ENCODE measurements at regions not wholly inside any gene's neighbourhood (a gene's known extent, or its start where the extent isn't known, plus 50 kb on each side); places are given as distances from the start of the nearest gene placed in this dataset.

DNA sequence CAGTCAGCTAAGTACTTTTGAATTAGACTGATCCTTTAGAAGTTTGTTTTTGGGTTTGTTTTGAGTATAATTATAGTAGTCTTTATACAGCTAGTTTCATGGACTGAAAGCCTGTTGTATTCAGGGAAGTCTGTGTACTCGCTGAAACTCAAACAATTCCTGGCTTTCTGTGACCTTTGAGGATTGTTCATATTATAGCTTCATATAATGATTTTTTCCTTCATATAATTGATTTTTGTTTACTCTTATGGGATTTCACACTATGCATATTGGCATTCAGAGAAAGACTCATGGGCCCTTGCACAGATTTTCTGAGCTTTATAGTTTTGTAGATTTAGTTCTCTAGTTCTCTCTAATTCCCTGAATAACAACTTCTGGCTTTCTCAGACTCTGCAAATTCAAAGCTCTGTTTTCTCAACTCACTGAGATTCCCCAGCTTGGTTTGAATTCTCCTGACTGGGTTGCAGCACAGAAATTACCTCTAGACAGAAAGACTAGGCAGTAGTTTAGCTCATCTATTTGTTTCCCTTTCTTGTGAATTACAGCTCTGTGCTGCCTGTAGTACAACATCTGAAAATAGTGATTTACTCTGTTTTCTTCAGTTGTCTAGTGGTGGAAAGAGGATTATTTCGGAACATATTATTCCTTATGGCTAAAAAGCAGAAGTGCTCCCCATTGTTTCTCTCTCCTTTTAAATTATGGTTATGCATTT lies 495.9 kb upstream of the CNTNAP5 start:
- TF ChIP-seq, protein P1, sequence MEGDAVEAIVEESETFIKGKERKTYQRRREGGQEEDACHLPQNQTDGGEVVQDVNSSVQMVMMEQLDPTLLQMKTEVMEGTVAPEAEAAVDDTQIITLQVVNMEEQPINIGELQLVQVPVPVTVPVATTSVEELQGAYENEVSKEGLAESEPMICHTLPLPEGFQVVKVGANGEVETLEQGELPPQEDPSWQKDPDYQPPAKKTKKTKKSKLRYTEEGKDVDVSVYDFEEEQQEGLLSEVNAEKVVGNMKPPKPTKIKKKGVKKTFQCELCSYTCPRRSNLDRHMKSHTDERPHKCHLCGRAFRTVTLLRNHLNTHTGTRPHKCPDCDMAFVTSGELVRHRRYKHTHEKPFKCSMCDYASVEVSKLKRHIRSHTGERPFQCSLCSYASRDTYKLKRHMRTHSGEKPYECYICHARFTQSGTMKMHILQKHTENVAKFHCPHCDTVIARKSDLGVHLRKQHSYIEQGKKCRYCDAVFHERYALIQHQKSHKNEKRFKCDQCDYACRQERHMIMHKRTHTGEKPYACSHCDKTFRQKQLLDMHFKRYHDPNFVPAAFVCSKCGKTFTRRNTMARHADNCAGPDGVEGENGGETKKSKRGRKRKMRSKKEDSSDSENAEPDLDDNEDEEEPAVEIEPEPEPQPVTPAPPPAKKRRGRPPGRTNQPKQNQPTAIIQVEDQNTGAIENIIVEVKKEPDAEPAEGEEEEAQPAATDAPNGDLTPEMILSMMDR (conservative IDR thresholded peaks at IDR 0.05; ENCODE audit: low read depth, low read length): no peak
- no peak for DNase-seq (ENCODE audit: low read depth)
- no peak overlapping the region for H3K4me3 ChIP-seq (ENCODE audit: low read depth, low read length)

DNA sequence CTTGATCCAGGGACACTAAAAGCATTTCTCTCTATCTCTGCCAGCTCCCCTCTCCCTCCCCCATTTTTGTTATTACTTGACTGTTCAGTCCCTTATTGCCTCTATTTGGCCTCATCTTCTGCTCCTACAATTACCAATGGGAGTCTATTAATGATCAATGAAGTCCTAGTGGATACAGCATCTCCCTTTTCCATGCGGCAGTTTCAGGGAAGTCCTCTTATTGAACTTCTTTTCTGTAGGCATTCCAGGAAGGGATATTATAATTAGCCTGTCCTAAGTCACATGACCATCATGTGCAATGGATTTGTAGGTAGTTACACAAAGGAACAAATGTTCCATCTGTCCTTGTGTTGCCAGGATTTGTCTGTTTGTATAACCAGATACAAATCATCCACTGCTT lies 495.1 kb upstream of the CNTNAP5 start:
- no peak overlapping the region for H3K4me3 ChIP-seq (ENCODE audit: low read depth, low read length)
- TF ChIP-seq, protein P1 (conservative IDR thresholded peaks at IDR 0.05; ENCODE audit: low read depth, low read length): no peak
- no peak for DNase-seq (ENCODE audit: low read depth)

DNA sequence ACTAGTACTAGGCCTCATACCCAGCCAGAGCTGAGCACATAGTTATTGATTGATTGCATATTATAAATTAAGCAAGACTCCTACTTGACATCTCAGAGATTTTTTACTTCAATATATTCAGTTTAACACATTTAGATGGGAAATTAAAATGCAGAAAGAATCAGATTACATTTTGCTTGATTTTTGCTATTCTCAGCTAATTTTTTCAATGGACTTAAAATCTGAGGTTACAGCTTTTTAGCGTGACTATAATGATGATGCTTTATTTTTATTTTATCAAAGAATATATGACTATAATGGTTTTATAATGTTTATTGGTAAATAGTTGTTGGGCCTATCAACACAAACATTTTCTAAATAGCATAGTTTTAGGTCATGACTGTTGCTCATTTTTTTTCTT lies 493.0 kb upstream of the CNTNAP5 start:
- TF ChIP-seq, protein P1 (conservative IDR thresholded peaks at IDR 0.05; ENCODE audit: low read depth, low read length): no peak
- no peak overlapping the region for H3K4me3 ChIP-seq (ENCODE audit: low read depth, low read length)
- no peak for DNase-seq (ENCODE audit: low read depth)

DNA sequence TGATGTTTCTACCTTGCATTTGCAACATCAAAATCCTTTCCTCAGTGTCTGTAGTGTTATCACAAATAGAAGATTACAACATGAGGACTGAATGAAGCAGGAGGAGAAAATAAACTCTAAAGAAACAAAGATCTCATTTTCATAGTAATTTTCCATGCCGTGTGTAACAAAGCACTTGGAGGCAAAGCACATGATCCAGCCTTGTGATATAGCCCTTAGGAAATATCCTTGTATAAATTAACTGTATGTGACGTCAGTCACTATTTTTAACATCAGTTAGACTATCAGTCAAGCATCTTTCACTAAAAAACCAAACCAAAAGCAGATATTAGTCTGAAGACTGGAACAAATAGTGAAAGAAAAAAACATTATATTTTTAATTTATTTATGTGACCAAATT lies 492.1 kb upstream of the CNTNAP5 start:
- TF ChIP-seq, protein P1 (conservative IDR thresholded peaks at IDR 0.05; ENCODE audit: low read depth, low read length): no peak
- no peak for DNase-seq (ENCODE audit: low read depth)
- H3K4me3 ChIP-seq (ENCODE audit: low read depth, low read length): no peak overlapping the region

DNA sequence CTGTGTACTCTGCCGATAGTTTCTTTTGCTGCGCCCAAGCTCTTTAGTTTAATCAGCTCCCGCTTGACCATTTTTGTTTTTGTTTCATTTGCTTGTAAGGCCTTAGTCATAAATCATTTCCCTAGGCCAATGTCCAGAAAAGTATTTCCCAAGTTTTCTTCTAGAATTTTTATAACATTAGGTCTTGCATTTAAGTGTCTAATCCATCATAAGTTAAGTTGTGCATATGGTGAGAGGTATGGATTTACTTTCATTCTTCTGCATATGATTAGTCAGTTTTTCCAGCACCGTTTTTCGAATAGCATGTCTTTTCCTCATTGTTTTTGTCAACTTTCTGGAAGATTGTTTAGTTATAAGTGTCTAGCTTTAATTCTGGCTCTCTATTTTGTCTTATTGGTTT lies 484.8 kb upstream of the CNTNAP5 start:
- H3K4me3 ChIP-seq (ENCODE audit: low read depth, low read length): no peak overlapping the region
- TF ChIP-seq, protein P1 (conservative IDR thresholded peaks at IDR 0.05; ENCODE audit: low read depth, low read length): no peak
- DNase-seq (ENCODE audit: low read depth): no peak

DNA sequence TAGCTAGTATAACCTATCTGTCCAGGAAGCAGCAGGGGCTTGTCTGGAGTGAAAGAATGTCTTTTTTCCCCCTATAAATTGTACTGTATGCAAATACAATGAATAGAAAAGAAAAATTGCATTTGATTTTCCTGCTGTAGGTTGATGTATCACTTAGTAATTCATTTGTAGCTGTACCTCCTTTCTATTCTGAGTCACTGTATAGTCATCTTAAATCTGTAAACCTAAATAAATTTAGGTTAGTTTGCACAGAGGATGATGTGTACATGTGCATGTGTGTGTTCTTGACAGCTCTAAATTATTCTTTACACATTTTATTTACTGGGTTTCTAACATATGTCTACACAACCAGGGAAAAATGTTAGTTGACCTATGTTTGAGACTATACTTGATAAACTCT lies 478.7 kb upstream of the CNTNAP5 start:
- no peak for DNase-seq (ENCODE audit: low read depth)
- H3K4me3 ChIP-seq (ENCODE audit: low read depth, low read length): no peak overlapping the region
- TF ChIP-seq, protein P1 (conservative IDR thresholded peaks at IDR 0.05; ENCODE audit: low read depth, low read length): no peak

DNA sequence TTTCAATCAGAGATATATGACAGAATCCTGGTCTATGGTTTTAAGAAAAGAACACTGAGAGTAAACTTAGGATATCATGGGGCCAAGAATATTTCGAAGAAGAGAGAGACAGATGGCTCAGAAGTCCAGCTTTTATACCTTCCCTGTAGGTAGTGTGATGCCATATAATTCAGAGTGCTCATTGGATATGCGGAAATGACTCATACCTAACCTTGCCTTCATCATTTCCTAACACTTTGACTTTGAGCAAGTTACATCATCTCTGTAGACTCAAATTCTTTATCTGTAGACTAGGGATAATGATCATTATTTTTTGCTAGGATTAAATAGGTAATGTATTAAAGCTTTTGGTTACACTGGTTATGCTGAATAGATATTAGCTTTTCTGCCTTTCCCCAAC lies 461.6 kb upstream of the CNTNAP5 start:
- DNase-seq (ENCODE audit: low read depth): no peak
- TF ChIP-seq, protein P1 (conservative IDR thresholded peaks at IDR 0.05; ENCODE audit: low read depth, low read length): no peak
- H3K4me3 ChIP-seq (ENCODE audit: low read depth, low read length): no peak overlapping the region

All from choroid plexus epithelial cell (primary cell).